HG03175 (cell line): ENCODE measurements at regions not wholly inside any gene's neighbourhood (a gene's known extent, or its start where the extent isn't known, plus 50 kb on each side); places are given as distances from the start of the nearest gene placed in this dataset.

Experiments
- ATAC-seq: cut with Tn5 transposase; IDR thresholded peaks from one replicate; pipeline ENCODE4 v1.9.1; 2021; ENCODE audit warnings: mild to moderate bottlenecking, moderate library complexity; ENCODE audit not compliant: unreplicated experiment

DNA sequence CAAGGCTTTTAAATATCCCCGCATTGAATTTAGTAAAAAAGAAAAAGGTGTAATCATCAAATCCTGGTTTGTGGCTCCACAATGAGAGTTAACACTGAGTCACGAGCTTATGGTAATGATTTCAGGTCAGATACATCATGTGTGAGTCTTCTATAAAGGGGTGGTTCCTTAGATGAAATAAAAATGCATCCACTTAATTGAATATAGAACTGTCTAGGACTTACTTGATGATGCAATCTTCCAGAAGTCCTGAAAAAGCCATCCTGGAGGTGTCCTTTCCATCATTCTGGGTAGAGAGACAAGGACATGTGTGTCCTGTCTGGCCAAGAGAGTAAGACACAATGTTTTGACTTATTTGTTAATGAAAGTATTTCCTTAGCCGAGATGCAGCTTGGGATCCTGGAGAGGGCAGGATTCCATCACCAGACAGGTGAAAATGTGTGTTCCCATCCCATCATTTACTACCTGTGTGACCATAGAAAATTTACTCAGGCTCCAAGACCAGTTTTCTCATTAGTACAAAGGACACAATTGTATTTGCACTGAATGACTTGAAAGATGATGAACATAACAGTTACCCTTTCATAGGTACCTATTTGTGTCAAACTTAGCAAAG, 1539.8 kb upstream of the PIK3C3 start:
- ATAC-seq: no peak

DNA sequence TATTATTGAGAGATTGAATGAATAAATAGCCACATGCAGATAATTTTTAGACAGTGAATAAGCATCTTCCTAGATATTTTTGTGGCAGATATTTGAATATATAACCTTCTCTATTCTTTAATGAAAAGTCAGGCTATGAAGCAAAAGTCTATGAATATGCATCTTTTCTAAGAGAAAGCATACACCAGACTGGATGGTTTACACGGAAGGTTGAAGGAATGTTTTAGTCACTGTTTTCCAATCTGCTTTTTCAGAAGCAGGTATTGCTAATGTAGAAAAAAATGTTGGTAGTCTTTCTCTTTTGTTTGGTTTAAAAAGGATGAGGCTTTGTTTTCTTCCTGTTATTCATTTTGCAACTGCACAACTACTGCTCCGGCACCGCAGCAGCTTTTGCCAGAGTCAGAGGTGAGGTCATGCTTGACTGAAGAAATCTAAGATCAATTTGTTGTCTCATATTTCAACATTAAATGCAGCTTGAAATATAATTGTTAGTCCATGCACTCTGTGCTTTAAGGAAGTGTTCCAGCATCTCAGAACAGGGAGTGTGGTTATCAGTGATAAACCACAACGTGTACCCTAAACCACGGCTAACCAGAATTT, 1540.8 kb upstream of the PIK3C3 start:
- no peak for ATAC-seq

DNA sequence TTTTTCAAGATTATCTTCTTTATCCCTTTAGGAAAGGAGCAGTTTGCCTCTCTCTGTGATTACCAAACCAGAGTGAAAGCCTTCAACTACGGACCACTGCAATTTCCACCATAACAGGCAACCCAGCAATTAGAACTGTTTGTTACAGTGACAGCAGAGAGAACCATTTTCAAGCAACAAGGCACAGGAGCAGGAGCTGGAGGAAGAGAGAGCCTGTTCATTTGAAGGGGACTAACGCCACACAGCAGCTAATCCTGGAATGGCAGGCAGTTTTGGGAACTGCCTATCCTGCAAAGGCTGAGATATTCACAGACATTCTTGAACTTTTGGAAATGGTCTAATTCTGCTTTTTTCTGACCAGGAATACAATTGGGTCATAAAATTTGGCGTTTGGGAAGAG, 1541.9 kb upstream of the PIK3C3 start:
- no peak for ATAC-seq

DNA sequence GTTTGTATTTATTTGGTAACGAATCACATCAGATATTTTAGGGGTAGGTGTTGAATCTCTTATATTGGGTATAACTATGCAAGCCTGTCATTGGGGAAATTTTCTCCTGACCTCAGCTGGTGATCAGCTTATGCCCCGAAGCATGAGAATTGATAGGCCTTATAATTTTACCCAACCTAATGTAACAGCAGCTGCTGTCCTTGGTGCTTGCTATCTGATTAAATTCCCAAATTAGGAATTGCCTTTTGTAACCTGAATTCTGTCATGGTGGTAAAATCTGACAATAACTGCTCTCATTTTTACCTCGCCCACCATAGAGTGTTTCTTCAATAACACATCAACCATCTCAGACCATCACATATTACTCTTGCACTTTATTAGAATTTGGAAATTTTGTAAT, 1542.6 kb upstream of the PIK3C3 start:
- ATAC-seq: no peak

DNA sequence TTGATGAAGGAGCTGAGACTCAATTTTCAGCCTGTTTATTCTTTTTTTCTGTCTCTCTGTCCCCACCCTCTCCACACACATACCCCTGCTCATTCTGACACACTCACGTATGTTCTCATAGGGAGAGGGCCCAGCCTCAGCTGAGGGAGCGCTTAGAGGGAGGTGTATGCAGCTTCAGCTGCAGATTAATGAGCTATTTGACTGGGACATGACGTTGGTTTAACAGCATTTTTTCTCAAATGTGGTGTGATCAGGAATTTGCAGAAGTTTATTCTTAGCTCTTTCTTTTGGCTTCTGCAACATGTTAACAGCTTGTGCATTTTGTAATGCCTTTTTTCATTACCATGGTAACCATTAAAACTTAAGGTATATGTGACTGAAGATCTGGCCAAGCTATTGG, 1547.1 kb upstream of the PIK3C3 start:
- no peak for ATAC-seq

DNA sequence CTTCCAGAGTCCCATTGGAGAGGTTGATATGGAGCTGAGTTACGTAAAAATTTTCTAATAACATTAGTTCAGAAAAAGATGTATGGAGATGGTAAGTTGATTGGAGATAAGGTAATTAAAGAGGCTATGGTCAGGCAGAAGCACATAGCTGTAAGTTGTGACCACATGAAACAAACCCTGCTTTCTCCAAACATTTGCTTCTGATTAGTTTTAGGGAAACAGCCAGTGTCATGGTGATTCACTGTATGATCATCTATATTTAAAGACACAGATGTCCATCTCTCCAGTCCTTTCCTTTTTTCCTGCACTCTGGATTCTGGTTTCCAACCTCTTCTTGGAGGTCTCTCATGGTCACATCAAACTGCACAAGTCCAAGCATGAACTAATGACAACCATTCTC, 1550.8 kb upstream of the PIK3C3 start:
- ATAC-seq: no peak

DNA sequence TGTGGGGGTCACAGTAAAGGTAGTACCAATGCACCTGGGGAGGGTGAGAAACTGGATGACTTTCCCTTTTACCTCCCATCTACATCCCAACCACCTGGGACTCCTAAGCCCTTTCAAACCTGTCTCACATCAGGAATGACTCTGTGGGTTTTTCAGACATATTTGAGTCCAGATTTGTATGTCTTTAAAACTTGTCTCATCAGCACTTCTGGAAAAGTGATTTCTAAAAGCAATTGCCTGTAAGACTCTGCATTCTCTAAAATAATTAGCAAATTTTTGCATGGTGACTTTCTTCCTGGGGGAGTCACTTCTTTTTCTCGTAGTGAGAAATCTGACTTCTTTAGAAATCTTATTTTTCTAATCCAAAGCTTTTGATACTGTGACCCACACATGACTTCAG, 1553.0 kb upstream of the PIK3C3 start:
- no peak for ATAC-seq

DNA sequence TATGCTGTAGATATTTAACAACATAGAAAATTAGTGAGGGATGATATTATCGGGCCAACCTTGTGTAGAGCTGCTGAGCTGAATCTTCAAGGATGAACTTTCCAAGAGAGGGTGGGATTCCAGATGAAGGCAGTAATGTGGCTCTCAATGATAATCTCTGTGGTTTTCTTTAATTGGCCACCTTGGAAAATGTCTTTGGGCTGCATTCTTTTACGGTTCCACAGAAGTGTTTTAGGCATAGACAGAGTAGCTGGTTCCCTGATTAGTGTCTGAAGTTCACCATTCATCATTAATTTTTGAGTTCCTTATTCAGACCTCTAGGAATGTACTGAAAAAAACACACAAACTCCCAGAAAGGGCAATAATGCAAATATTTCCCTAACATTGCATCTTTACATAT, 1566.9 kb upstream of the PIK3C3 start:
- no peak for ATAC-seq

DNA sequence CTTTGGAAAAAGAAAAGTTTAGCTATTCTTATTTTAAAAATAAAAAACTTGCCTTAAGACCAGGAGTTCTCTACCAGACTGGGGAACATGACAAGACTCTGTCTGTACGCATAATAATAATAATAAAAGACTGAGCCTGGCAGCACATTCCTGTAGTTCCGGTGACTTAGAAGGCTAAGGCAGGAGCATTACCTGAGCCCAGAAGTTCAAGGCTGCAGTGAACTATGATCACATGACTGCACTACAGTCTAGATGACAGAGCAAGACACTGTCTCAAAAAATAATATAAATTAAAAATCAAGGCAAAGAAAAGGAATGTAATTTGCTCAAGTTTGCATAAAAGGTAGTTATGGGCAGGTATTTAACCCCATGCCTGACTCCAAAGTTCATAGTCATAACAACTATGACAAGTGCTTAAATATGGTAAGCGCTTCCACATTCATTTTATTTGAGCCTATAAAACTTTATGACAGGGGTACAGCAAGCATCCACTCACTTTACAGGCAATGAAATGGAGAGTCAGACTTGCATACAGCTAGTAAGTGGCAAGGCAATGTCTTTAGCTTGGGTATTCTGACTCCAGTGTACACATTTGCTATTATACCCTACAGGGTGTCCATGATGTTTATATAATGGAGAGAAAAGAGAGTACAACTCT, 1567.8 kb upstream of the PIK3C3 start:
- ATAC-seq: no peak

DNA sequence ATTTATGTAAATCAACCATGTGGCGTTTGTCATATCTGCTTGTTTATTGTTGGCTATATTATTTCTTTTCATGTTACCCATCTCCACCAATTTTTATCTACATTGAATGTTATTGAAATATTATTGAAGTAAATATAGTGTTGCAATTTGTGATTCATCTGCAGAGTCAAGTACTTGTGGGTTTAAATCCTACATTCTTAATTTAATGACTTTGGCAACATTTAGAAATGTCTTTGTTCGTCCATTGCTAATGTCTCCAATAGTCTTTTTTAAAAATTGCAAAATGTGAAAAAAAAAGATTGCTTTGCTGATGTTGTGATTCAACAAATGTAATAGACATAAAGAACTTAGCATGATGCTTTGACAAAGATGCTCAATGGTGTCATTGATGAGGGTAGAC, 1572.8 kb upstream of the PIK3C3 start:
- ATAC-seq: no peak

DNA sequence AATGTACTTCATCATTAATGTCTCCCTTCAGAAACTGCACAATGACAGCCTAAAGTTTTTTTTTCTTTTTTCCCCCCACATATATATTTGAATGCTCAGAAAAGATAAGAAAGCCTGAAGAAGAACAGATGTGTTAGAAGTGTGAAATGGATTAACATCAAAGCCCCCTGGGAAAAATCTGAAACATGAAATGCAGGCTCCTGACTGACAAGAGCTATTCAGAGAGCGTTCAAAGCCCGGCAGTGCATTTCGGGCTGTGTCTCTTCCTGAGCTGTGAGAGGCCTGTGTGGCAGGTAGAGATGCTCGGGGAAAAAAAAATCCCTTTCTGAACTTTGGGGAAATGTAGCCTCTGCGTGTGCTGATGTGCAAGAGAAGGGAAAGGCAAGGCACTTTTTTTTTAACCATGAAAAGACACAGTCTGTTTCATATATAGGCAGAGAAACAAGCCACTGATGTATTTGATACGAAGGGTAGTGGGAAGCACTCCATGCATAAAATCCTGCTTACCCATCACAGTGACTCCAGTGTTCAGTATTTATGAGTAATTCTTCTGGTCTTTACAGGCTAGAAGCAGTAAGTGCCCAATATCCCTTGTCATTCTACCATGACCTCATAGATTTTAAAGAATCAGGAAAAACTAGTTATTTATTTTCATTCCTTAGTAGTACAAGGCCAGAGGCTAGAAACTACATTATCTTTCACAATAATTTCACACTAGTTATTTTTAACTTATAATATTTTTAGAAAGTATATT, 1574.2 kb upstream of the PIK3C3 start:
- no peak for ATAC-seq

DNA sequence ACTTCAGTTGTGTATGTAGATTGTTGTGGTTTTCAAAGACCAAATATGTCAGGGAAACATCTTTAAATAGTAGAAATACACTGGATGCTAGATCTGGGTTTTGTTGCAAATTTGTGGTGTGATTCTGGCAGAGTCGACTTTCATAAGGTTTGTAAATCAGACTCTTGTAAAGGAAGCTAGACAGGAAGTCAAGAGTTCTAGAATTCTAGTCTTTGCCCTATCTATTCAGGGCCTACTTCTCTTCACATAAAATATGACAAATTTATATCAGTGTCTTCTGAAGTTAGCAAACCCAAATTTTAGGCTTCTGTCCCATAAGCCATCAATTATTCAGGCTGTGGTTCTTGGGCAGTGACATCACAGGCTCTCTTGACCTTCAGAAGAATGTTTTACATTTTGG, 1579.2 kb upstream of the PIK3C3 start:
- ATAC-seq: no peak

DNA sequence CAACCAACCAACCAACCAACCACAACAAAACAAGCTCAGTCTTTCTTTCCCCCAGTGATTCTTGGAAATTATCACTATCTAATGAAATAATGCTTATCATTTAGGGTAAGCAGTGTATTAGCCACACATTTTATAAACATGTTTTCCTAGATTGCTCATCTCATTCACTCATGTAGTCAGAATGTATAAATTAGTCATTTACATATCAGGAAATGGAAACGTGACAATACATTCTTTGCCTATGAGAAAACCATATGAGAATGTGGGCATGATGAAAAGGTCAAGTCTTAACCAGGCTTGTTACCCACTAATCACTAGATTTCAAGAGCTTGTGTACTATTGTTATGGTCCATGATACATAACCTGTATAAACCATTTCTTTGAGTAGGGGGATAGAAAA, 1583.4 kb upstream of the PIK3C3 start:
- no peak for ATAC-seq

DNA sequence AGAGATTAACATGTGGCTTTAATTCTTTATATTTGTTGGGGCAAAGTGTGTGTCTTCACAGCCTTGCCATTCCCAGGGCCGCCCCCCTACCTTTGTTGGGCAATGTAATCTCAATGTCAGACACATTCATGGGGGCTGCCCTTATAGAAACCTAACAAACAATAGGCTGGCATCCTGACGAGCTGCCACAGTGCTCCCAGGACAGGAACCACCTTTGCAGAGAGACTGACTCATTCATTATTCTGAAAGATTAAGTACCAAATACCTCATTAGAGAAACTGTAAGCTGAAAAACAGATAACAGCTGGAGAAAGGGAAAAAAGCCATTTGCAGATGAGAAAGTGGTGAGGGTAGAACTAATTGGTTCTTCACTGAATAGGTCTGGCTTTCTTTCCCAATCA, 1587.5 kb upstream of the PIK3C3 start:
- no peak for ATAC-seq

DNA sequence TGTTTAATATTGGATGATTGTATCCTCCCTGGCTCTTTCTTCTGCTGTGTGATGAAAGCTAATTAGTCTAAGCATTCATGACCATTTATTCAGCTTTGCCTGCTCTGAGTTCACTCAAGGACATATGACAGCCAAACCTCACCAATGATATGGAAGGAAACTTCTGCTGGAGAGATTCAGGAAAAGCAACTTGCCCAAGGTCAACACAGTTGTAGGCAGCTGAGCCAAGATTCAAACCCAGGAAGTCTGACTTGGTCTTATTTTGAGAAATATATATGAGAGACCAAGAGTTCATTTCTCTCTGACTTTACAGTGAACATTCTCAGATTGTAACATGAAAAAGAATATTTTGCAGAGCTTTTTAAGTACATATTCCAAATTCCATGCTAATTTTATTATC, 1588.5 kb upstream of the PIK3C3 start:
- no peak for ATAC-seq

DNA sequence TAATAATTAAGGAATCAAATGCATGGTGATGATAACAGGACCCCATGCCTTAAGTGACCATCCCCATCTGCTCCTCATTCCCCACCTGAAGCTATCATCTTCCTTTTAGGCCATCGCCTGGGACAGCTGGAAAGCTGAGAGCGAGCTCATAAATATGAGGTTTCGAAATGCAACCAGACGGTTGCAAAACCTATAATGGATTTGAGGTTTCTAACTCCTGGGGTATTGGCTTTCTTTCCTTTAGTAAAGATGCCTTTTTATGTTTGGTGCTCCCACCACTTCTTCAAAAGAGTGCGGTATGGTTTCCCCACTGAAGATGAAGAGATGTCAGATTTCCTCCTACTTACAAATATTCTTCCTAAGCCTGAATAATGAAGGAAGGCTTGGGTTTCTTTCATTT, 1589.5 kb upstream of the PIK3C3 start:
- ATAC-seq: no peak

DNA sequence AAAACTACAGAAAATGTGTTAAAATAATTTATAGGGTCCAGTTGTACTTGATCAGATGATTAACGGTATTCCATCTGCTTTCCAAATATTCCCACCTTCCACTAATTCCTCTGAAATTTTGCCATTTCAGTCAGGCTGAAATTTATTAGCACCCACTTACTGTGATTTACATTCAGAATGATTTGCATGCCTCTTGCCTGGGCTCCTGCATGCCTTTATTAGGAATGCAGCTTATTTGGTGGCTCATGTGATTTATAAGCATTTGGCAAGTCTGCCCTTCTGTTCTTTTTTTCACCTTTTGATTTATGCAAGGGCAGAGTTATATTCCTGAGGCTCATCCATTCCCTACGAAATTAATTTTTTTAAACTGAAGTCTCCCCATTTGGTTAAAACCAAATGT, 1594.5 kb upstream of the PIK3C3 start:
- ATAC-seq: no peak

DNA sequence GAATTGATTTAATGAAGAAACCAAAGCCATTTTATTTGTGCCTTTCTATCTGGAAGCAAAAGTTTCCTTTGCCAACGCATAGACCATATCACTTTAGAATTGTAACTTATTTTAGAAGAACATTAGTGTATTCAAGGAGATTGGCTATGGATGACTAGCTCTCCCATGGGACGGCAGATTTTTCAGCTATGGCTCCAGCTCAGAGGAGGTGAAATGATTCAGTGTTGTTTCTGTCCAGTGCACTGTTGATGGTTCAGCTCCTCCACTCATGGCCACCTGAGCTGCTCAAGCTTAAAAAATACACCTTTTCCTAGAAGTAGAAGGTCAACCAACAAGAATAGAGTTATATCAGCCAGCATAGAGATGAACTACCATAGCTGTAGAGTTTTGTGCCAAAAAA, 1597.5 kb upstream of the PIK3C3 start:
- ATAC-seq: no peak

DNA sequence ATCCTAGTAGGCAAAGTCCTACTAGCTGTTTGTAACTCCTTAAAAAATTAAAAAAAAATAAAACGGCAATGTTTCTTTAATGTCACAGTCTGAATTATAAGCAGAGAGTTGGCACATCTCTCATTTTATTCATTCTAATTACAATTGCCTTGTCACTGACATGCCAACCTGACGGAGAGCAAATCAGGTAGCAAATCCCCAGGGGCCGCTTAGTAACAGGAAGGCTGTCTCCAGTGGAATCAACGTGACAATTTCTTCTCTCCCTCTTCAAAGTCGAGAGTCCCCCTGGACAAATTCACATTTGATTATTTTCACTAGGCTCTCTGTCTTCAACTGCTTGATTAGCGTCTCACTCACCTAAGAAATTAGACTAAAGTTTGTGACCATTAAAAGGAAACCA, 1598.9 kb upstream of the PIK3C3 start:
- ATAC-seq: no peak

DNA sequence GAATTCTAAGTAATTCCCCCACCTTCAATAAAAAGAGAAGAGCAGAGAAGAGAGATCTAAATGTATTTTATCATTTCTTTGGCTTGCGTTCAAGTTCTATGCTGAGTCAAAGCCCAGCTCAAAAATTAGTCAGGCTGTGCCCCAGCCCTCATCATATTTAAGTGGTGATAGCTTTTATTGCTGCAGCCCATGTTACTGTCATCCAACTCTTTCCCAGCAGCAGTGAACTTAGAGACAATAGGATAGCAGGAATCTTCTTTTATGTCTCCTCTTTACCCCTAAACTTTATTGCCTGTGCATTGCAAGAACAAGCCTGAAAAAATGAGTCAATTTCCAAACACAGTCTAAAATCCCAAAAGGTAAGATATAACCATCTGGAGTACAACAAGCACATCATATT, 1599.3 kb upstream of the PIK3C3 start:
- ATAC-seq: no peak

DNA sequence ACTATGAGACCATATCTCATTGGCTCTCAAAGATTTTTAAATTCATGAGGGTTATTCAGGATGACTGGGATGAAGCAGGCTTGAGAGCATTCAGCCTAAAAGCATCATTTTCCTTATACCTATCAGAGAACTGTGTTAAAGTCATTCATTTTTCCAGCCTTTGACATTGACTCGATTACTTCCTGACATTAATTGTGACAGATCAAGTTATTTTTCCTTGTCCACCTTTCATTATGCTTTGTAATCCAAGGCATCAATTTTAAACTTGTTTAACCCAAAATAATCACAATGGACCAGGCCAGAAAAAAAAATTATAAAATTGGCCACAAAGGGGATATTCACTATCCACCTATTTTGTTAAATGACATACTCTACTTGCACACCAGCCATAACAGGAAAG, 1606.8 kb upstream of the PIK3C3 start:
- ATAC-seq: no peak

DNA sequence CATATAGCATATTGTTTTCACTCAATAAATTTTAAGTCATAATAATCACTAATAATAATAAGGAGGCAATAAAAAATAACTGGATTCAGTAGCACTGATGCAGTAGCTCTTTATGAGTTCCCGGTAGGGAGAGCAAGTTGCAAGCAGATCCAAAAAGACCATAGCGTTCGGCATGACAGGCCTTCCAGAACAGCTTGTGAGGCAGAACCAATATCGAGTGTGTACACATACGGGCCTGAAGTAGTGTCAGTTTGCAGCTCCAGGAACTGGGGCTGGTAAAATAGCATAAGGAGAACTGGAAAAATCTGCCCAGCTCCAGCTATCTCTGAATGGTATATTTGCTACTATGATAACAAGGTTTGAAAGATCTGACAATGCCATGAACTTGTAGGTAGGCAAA, 1607.8 kb upstream of the PIK3C3 start:
- no peak for ATAC-seq
